Gastroesophageal sphincter (tissue), 3 donors: ENCODE measurements at regions not wholly inside any gene's neighbourhood (a gene's known extent, or its start where the extent isn't known, plus 50 kb on each side); places are given as distances from the start of the nearest gene placed in this dataset.

Experiments
- CTCF ChIP-seq, 4 experiments: fragments of 200-600 bp in 2 of 4; fragments of 450-650 bp in 2 of 4; sonication (generic) in 1 of 4; IDR thresholded peaks; one replicate each; pipeline ENCODE4 v1.5.1; 2017 to 2019; ENCODE audit warnings: antibody characterized with exemption in 4 of 4, mild to moderate bottlenecking in 2 of 4, moderate library complexity in 2 of 4
- POLR2A ChIP-seq, 2 donors: fragments of 450-650 bp; IDR thresholded peaks; one replicate each; pipeline ENCODE4 v1.6.1; 2017; ENCODE audit warnings: antibody characterized with exemption in 2 of 2, mild to moderate bottlenecking in 2 of 2, moderate library complexity in 1 of 2

GRCh38 chr14:49221316-49221715, 364.9 kb downstream of the RPS29 start:
- TF ChIP-seq CTCF (IDR thresholded peaks at IDR 0.05), result no peak
- no peak for TF ChIP-seq POLR2A (IDR thresholded peaks at IDR 0.05)
